Fibroblast of peridontal ligament (primary cell): ENCODE measurements at regions not wholly inside any gene's neighbourhood (a gene's known extent, or its start where the extent isn't known, plus 50 kb on each side); places are given as distances from the start of the nearest gene placed in this dataset.
"Not testable (repeated sequence)": the region's sequence is repeated elsewhere in the genome, so short reads cannot be mapped to it uniquely, and the experiment has no call there.

Experiments used
- DNase-seq: peaks from one replicate; pipeline ENCODE4 v3.0.0-alpha.2; 2010; ENCODE audit errors: extremely low read depth

DNA sequence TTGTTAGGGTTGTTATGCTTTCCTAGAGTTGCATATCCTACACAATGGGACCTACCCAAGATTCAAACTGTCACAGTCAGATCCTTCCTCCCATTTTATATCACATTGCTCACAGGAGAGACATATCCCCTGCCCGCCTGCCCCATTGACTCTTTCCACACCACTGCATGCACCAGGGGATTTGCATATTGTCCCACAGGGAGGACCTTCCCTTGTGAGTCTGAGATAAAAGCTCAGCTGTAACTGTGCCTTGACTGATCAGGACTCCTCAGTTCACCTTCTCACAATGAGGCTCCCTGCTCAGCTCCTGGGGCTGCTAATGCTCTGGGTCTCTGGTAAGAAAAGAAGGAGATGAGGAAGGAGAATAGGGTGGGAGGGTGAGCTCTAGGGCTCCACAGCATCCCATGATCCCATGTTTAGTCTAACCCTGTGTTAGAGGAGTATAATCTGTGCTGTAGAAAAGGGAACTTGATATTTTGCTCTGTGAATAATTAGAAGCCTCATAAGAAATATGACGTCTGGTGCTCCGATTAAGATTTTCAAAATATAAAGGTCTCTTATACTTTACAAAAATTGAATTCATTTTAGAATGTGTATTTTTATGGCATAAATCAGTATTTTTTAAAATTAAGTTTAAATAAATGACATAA is 1268.4 kb downstream of the RPIA start:
- not testable (repeated sequence) for DNase-seq

DNA sequence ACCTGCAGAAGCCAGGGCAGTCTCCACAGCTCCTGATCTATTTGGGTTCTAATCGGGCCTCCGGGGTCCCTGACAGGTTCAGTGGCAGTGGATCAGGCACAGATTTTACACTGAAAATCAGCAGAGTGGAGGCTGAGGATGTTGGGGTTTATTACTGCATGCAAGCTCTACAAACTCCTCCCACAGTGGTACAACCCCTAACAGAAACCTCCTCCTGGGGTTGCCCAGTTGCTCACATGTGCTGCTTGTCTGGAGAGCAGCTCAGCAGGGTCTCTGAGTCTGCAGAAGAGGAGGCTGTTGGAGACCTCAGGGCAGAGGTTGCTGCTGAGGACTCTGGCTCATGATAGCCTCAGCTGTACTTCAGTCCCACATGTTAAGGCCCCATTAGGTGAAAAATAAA is 1269.1 kb downstream of the RPIA start:
- not testable (repeated sequence) for DNase-seq

DNA sequence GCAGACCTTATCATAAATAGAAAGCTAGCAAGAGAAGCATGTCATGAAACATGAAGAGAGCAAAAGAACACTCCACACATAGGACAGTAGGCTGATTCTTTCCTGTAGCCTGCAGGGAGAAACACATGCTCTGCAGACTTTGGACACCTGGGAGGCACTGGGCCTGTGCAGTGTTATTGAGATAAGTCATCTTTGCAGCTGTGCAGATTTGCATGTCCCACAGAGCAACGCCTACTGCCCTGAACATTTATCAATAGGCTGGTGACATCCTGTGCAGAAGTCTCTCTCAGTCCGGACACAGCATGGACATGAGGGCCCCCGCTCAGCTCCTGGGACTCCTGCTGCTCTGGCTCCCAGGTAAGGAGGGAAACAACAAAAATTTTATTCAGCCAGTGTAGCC is 1277.1 kb downstream of the RPIA start:
- not testable (repeated sequence) for DNase-seq

DNA sequence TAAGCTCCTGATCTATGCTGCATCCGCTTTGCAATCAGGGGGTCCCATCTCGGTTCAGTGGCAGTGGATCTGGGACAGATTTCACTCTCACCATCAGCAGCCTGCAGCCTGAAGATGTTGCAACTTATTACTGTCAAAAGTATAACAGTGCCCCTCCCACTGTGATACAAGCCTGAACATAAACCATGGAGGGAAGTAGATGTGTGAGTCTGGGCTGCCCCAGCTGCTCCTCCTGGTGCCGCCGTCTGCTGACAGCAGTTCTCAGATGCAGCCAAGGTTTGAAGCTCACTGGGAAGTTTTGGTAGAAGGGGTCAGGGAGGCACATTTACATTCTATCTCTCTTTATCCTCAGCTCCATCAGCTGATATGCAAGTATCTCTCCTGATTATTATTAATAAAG is 1277.7 kb downstream of the RPIA start:
- not testable (repeated sequence) for DNase-seq

DNA sequence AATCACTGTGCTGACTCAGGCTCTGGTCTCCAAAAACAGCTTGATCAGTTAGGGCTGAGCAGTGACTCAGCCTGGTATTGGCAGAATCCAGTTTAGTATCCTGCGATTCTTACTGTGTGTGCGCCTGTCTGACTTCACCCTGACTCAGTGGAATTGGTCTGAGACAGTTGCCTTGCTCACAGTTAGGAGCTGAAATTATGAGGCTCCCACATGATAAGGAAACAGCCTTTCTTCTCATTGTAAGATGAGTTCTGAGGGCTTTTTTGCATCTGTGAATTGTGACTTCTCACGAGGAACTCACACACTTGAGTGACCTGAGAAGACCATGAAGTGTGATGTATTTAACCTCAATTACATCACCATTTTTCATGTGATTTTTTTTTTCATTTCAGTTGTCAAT is 1282.4 kb downstream of the RPIA start:
- DNase-seq, result peak; percentile 91

DNA sequence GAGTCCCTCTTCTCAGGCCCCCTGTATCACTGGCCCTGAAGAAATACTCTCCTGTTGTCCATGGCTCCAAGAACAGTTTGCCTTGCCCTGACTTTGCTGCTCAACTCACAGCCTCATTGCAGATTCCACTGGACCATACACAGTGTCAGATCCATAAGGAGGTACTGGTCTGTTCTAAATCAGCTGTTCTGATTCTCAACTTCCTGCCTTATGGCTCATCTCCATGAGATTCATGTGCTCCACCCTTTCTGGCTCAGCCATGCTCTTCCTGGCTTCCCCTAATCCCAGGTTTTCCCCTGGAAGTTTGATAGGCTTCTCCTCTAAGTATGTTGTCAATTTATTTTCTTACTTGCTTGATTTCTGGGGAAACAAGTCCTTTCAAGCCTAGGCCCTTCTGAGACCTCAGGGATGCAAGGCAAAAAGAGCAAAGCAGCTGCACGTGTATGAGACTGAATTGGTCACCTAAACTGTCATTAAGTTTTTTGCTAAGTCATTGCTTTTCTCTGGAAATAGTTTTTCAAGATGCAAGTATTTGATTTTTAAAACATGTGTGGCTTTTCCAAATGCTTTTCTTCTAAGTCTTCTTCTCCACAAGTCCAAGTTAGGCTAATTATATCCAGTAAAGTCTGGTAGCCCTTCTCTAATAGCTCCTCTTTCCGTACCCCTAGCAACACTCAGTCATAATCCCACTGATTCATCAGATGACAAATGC is 1288.5 kb downstream of the RPIA start:
- DNase-seq, result peak; percentile 65

DNA sequence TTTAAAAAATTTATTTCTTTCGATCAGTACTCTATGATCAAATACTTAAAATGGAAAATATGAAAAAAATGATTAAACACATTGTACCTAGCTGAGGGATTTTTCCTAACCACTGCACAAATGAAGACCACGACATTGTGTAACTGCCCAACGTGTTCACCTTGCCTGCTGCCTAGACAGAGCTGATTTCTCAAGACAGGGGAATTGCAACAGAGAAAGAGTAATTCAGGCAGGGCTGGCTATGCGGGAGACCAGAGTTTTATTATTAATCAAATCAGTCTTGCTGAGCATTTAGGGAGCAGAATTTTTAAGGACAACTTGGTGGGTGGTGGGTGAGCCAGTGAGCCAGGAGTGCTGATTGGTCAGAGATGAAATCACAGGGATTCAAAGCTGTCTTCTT is 1290.8 kb downstream of the RPIA start:
- DNase-seq, result peak; percentile 15

DNA sequence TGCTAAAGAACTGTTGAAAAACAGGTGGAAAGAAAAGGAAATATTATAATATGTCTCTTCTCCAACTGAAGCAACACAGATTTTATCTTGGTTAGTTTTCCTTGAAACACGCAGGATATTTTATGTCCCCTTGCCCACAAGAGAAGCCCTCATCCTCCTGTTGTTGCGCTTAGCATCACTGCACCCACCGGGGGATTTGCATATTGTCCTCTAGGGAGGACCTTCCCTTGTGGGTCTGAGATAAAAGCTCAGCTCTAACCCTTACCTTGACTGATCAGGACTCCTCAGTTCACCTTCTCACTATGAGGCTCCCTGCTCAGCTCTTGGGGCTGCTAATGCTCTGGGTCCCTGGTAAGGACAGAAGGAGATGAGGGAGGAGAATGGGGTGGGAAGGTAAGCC is 1294.2 kb downstream of the RPIA start:
- not testable (repeated sequence) for DNase-seq

DNA sequence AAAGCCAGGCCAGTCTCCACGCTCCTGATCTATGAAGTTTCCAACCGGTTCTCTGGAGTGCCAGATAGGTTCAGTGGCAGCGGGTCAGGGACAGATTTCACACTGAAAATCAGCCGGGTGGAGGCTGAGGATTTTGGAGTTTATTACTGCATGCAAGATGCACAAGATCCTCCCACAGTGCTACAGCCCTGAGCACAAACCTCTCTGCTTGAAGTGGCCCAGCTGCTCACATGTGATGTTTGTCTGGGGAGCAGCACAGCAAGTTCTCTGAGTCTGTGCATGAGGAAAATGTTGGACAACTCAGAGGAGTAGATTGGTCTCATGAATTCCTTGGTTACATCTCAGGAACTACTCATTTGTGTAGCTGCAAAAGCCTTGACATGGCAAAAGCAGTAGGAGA is 1295.1 kb downstream of the RPIA start:
- DNase-seq, result not testable (repeated sequence)

DNA sequence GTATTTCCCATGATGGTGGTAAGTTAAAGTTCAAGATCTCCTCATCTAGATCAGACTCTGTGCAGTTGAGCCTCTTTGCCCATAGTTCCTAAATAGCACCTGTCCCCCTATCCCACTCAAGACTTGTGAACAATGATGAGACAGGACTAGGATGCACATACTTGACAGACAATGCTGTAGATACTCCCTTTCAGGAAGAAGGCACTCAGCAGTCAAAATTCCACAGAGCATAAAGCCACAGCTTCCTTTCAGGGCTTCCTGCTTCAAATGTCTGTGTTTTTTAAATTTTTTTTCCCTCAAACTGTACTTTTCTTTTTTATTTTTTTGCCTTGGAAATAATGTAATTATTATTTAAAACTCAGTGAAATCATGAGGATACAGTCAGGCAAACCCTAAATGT is 1305.3 kb downstream of the RPIA start:
- DNase-seq, result not testable (repeated sequence)

DNA sequence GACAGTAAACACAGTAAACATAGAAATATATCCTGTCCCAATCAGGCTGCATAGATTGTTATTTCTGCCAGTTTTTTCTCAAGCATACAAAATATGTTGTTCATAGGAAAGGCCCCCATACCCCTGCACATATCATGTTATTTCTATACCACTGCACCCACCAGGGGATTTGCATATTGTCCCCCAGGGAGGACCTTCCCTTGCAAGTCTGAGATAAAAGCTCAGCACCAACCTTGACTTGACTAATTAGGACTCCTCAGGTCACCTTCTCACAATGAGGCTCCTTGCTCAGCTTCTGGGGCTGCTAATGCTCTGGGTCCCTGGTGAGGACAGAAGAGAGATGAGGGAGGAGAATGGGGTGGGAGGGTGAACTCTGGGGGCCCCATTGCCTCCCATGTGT is 1313.1 kb downstream of the RPIA start:
- not testable (repeated sequence) for DNase-seq

DNA sequence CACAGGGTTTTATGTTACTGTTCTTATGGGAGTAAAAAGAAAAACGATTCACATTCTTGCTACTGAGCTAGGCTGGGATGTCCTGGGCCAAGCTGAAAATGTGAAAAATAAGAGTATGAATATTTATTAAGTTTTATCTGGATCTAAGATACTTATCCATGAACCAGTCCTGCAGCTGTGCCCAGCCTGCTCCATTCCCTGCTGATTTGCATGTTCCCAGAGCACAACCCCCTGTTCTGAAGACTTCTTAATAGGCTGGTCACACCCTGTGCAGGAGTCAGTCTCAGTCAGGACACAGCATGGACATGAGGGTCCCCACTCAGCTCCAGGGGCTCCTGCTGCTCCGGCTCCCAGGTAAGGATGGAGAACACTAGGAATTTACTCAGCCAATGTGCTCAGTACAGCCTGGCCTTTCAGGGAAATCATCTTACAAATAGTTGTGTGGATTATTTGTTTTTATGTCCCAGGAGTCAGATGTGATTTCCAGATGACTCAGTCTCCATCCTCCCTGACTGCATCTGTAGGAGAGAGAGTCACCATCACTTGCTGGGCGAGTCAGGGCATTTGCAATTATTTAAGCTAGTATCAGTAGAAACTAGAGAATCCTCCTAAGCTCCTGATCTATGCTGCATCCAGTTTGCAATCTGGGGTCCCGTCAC is 1319.1 kb downstream of the RPIA start:
- DNase-seq, result peak; percentile 45

DNA sequence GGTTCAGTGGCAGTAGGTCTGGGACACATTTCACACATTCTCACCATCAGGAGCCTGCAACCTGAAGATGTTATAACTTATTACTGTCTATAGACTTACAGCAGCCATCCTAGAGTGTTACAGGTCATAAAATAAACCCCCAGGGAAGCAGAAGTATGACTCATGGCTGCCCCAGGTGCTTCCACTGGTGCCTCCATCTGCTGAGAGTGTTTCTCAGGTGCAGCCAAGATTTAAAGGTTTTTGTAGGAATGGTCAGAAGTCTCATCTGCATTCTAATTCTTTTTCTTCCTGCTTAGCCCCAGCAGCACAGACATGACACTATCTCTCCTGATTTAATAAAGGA is 1319.6 kb downstream of the RPIA start:
- DNase-seq, result not testable (repeated sequence)

DNA sequence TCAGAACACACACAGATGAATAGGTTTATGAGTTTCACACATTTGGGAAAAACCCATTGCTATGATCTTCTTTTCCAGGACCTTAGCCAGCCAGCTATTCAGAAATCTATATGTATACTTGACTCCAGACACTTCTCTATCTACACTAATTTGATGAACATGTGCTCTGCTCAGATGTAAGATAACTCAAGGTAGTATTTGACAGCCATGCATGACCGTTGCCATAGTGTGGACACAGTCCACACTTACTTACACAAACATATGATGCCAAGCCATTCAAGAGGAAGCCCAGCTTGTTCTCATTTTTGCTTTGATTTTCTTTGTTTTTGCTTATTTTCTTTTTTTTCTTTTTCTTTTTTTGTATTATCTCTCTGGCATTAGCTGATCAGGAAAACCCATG is 1328.4 kb downstream of the RPIA start:
- DNase-seq, result not testable (repeated sequence)

DNA sequence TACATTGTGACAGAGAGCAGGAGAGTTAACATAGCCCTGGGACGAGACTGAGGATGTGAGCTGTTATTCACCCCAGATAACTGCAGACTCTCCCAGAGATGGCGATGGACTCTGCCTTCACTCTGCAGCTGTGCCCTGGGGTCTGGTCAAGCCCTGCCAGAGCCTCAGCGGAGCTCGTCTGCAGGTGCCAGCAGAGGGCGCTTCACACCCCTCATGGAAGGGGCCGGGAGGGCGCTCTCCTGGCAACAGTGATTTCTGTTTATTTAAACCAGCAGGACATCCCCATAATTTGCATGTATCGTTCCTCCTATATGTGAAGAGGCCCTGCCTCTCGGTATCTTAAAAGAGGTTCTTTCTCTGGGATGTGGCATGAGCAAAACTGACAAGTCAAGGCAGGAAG is 1329.8 kb downstream of the RPIA start:
- DNase-seq, result not testable (repeated sequence)

DNA sequence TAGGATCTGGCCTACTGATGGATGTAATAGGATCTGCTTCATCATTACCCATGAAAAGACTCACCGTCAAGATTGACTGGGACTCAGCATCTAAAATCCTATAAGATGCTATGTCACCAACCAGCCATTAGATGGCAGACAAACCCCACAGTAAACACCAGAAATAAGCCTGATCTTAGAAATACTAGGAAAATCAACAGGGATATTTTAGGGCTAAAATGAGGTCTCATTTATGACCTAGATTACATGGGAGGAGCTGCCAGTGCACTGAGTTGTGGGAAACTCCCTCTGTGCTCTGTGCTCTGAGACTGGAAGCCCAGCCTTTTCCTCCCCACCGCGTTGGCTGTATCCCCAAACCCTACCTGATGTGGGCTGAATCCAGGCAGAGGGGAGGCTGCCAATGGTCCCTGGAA is 1335.8 kb downstream of the RPIA start:
- not testable (repeated sequence) for DNase-seq

DNA sequence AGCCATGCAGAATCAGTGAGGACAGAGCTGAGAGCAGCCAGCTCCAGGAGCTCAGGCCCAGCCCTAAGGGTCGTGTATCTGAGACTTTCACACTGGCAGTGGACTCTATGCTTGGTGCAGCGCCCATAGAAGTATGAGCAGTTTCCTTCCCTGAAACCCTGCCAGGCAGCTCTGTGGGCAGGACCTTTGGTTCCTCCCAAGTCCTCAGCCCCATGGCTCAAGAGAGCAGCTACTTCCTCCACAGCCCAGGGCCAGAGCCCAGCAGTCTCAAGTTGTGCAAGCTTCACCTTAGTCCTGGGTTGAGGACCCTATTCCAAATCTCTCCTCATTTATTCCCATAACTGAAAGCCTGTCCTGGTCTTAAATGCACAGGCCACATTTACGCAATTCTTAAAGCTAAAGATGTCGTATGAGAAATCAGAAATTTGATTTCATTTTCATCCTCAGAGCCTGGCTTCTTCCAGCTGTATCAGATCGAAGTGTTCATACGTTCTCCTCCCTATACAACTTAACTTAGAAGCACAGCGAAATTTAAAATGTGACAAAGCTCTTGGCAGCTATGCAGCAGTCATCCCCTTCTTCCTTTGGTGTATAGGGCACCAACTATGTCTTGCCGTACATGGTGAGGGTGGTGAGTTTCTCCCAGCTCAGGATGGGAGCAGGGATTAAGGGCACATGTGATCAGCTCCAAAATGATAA is 1337.1 kb downstream of the RPIA start:
- DNase-seq, result not testable (repeated sequence)

DNA sequence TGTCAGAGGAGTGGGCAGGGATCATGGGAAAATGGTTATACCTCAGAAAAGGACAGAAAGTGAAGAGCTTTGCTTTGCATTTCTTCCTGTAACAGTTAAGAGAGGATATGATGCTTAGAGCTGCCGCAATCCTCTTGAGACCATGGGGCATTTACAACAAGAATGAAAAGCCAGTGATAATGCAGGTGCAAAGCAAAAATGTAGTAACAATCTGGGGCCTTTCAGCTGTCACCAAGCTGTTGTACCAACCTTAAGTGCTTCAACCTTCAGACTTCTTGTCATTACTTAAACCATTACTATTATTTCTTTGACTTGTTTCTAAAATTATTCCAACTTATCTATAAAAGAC is 1337.6 kb downstream of the RPIA start:
- DNase-seq, result not testable (repeated sequence)

DNA sequence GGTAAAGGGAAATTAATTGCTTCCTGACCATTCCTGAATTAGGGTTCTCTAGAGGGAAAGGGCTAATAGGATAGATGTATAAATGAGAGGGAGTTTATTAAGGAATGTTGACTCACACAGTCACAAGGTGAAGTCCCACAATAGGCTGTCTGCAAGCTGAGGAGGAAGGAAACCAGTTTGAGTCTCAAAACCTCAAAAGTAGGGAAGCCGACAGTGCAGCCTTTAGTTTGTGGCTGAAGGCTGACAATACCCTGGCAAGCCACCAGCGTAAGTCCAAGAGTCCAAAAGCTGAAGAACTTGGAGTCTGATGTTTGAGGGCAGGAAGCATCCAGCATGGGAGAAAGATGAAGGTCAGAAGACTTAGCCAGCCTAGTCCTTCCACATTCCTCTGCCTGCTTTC is 1340.8 kb downstream of the RPIA start:
- DNase-seq, result not testable (repeated sequence)

DNA sequence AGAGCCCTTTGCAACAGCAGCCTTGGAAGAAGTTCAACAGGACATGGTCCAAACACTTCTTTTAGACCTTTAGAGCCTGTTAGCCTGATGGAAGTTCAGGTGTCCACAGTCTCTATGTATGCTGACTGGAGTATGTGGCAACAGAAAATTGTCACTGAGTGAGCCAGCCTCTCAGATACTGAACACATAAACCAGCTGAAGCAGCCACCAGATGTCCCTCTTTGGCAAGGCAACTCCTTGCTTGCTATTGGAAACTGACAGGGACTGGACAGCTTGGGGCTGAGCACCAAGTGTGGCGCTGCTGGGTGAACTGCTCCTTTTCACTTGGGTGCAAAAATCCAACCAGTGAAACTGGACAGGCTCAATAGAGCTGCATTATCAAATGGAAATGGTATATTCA is 1344.9 kb downstream of the RPIA start:
- not testable (repeated sequence) for DNase-seq

DNA sequence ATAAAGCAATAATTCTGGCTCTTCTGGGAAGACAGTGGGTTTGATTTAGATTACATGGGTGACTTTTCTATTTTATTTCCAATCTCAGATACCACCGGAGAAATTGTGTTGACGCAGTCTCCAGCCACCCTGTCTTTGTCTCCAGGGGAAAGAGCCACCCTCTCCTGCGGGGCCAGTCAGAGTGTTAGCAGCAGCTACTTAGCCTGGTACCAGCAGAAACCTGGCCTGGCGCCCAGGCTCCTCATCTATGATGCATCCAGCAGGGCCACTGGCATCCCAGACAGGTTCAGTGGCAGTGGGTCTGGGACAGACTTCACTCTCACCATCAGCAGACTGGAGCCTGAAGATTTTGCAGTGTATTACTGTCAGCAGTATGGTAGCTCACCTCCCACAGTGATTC is 1347.6 kb downstream of the RPIA start:
- not testable (repeated sequence) for DNase-seq

DNA sequence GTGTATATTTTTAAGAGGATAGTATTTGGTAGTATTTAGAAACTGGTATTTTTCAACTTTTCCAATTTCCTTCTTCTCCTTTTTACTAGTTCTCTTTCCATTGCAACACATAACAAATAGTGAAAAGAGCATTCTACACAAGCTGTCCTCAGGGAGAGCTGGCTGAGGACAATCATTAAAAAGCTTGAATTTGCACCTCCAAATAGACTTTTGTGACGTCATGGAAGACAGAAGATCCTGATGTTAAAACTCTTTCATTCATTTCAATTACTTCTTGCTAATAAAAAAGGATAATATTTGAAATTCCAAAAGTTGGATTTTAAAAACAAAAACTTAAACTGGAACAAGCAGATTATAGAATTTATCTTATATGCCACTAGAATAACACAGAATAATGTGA is 1356.3 kb downstream of the RPIA start:
- not testable (repeated sequence) for DNase-seq
